ENCODE measurements at regions not wholly inside any gene's neighbourhood (a gene's known extent, or its start where the extent isn't known, plus 50 kb on each side); places are given as distances from the start of the nearest gene placed in this dataset.
"Not testable (repeated sequence)": the region's sequence is repeated elsewhere in the genome, so short reads cannot be mapped to it uniquely, and the experiment has no call there.

DNA sequence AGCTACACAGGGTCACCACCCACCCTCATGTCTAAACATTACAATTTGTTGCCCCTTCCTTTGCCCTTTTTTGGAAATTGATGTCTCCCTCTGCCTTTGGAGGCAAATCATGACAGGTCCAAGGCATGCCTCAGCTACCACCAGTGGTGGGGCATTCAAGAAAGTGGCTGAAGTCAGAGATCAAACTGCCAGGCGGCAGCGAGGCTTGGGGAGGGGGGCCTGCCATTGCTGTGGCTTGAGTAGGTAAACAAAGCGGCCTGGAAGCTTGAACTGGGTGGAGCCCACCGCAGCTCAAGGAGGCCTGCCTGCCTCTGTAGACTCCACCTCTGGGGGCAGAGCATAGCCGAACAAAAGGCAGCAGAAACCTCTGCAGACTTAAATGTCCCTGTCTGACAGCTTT lies 152.0 kb upstream of the ATP2B2 start:
- not testable (repeated sequence) for DNase-seq (ENCODE audit: low spot score)

DNA sequence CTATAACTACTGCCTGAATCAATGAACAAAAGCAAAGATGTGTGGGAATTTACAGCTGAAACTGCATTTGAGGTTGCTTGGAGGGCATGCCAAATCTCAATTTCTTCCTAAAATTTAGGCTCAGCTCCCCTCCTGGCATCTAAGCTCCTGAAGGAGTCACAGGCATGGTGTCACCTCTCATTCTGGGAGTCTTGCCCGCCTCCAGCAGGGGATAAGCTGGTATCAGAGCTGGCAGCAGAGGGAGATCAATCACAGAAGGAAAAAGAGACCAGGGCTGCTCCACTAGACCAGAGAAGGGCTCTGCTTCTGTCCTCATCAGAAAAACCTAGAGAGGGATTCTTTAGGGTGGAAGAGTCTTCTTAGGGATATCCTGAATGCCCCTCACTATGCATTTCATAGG lies 150.4 kb upstream of the SLC6A11 start:
- DNase-seq (ENCODE audit: low spot score): no peak

DNA sequence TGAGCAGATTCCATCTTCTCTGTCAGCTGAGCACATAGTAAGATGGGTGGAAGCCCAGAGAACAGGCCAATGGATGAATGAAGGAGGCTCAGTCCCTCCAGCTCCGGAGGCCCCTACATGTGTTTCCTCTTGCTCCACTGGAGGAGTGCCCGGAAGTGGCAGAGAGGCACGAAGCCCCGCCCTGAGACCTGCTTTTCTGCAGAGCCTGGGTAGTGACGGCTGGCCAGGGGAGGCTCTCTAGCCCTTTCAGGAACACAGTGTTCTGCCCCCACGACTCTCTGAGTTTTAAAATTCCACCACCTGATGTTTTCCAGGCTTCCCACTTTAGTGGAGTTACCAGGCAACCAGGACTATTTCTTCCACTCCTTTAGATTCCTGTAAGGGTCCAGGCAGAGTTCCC lies 149.4 kb upstream of the SLC6A11 start:
- DNase-seq (ENCODE audit: low spot score): no peak

DNA sequence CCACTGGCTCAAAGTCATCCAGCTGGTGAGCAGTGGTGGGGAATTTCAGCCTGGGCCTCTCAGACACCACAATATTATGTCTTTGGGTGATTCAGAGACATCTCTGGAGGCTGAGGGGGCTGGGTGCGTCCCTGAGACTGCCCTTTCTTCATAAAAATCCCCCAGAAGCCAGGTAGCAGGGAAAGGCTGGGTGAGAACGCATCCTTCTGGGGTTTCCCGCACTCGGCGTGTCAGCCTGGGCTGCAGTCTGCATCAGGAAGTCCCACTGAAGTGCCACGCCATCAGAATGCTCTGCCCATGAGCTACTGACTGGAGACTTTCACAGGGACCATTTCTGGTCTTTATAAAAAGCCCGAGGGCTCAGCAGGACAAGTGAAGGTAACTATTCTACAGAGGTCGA lies 148.8 kb upstream of the SLC6A11 start:
- DNase-seq (ENCODE audit: low spot score): no peak

DNA sequence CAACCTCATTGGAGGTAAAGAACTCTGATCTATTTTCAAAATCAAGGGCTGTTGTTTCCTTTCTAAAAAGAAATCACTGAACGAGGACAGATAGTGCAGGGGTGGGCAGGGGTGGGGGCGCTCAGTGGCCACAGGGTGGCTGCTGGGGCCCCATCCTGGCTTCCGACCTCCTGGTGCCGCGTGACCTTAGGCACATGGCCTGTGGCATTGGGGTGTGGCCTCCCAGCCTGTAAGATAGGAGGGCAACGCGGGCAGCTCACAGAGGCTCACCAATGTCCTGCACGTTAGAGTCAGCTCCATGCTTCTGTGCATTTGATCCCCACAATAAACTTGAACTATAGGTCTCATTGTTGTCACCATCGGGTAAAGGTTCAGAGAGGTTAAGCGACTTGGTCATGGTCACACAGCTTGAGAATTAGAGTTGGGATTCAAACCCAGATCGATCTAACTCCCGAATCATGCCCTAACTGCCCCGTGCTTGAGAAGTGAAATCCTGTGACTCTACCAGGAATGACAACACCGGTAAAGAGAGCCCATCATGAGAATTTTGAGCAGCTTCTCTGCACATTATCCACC lies 148.0 kb upstream of the SLC6A11 start:
- no peak for DNase-seq (ENCODE audit: low spot score)

DNA sequence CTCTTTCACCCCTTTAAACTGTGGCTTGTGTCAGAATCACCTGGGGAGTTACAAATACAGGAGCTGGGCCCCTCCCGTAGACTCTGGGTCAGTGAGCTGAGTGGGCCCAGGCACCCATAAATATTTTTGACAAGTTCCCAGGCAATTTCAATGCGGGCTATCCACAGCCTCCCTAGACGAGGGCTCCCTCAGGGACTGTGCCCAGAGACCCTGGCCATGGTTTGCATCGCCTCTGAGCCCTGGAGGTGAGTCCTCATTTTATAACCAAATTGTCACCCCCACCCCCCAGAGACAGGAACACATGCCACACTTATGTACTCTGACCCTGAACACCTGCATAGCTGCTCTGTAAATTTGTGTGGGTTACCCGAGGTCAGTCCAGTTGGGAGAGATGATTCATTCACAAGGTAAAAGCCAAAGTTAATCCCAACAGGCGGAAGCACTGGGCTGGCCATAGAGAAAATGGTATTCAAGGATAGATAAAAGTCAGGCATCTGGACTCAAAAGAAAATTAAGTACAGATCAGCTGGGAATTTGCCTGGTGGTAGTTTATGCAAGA lies 146.5 kb upstream of the SLC6A11 start:
- no peak for DNase-seq (ENCODE audit: low spot score)

DNA sequence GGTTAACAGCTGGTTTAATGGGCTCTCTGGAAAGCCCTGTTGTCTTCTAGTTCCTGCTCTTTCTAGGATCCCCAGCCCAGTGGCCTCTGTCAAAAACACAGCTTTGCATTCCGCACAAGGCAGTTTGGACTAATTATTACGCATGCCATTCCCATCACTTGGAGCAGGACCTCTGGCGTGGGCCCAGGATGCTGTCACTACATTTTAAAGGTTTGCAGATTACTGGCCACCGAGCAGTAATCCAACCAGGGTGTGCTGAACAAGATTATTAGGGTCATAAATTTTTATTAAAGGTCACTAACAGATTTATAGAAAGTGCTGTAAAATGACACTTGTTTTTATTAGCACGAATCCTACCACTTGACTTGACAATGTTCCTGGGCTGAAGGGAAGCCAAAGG lies 143.6 kb upstream of the SLC6A11 start:
- DNase-seq (ENCODE audit: low spot score): no peak

DNA sequence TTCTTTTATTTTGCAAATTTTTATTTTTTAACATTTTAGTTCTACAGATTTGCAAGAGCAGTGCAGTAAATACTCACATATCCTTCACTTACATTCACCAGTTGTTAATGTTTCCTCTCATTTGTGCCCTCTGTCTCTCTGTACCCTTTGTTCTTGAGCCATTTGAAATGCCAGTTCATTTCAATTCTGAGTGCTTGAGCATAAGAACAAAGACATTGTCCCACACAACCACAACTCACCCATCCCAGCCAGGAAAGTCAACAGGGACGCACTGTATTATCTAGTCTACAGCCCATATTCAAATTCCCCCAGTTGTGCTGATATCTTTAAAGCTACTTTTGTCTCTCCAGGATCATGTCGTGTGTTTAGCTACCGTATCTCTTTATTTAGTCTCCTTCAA lies 141.4 kb upstream of the SLC6A11 start:
- no peak for DNase-seq (ENCODE audit: low spot score)

DNA sequence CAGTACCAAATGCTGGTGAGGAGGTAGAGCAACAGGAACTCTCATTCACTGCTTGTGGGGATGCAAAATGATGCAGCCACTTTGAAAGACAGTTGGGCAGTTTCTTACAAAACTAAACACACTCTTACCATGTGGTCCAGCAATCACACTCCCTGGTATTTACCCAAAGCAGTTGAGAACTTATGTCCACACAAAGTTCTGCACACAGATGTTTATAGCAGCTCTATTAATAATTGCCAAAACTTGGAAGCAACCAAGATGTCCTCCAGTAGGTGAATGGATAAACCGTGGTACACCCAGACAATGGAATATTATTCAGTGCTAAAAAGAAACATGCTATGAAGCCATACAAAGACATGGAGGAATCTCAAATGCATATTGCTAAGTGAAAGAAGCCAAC lies 139.1 kb upstream of the SLC6A11 start:
- DNase-seq (ENCODE audit: low spot score): no peak

DNA sequence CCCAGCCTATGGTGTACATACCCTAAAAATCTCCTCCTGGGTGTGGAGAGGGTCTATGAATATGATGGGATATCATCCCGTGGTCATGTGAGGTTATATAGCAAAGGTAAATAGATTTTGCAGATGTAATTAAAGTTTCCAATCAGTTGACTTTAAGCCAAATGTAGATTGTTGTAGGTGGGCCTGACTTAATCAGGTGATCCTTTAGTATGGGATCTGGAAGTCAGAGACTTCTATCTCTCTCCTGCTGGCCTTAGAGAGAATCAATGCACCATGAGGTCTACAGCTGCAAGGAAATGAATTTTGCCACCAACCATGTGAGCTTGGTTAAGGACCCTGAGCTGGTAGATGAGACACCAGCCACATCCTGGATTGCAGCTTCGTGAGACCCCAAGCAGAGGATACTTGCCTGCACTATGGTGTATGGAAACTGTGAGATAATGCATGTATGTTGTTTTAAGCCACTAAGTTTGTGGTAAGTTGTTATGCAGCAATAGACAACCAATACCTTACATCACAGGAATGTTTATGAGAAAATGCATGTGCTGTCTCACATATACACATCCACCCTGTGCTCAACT lies 137.1 kb upstream of the SLC6A11 start:
- no peak for DNase-seq (ENCODE audit: low spot score)

DNA sequence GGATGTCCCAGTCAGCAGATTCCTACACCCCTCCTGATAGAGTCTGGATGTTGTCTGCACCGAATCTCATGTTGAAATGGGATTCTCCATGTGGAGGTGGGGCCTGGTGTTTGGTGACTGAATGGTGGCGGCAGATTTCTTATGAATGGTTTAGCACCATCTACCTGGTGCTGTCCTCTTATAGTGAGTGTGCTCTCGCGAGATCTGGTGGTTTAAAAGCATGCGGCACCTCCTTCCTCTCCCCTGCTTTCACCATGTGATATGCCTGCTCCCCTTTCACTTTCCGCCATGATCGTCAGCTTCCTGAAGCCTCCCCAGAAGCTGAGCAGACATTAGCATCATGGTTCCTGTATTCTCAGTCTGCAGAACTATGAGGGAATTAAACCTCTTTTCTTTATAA lies 135.2 kb upstream of the SLC6A11 start:
- no peak for DNase-seq (ENCODE audit: low spot score)

DNA sequence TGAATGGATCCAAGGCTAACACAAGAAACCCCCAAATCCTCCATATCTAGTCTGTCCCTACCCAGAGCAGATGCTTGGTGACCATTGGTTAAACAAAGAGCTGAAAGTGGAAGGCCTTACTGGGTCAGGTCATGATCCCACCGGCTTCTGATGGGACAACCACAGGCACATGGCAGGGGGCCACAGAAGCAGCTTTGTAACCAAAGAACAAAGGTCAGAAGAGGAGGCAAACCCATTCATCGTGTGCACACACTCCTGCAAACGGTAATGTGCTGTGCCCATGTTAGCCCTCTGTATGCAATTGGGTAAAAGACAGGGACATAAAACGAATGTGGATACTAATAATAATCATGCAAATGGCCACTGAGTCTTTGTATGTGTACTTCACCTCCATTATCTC lies 133.3 kb upstream of the SLC6A11 start:
- no peak for DNase-seq (ENCODE audit: low spot score)

DNA sequence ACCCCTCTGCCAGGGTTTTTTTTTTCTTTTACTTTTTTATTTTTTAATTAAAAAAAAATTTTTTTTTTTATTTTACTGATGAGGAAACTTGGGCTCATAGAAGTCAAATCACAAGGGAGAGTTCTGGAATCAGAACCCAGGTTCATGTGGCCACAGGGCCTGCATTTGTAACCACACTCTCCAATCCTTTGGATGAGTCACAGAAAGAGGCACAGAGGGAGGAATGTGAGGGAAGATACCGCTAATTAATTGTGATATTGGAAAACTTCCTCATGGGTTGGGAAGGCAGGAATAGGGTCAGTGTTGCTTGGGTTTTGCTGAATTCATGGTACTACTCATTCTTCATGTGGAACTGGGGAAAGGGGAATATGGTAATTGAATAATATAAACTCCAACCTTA lies 132.9 kb upstream of the SLC6A11 start:
- peak; percentile 34 for DNase-seq (ENCODE audit: low spot score)

DNA sequence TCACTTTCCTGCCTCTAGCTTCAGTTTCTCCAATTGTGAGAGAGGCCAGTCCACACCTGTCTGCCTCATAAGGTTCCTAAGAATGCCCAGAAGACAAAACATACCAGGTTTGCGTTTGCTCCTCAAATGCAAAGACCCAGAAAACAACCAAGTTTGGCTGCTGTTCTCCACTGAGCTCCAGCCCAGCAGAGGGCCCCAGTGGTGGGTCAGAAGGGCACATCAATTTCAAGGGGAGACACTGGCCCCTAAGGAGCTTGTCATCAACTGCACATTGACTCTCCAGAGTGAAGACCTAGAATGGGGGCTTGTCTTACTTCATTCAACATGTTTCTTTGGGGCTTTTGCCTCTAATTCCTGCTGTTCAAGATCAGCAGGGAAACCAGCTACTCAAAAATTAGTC lies 127.9 kb upstream of the SLC6A11 start:
- DNase-seq (ENCODE audit: low spot score): no peak

DNA sequence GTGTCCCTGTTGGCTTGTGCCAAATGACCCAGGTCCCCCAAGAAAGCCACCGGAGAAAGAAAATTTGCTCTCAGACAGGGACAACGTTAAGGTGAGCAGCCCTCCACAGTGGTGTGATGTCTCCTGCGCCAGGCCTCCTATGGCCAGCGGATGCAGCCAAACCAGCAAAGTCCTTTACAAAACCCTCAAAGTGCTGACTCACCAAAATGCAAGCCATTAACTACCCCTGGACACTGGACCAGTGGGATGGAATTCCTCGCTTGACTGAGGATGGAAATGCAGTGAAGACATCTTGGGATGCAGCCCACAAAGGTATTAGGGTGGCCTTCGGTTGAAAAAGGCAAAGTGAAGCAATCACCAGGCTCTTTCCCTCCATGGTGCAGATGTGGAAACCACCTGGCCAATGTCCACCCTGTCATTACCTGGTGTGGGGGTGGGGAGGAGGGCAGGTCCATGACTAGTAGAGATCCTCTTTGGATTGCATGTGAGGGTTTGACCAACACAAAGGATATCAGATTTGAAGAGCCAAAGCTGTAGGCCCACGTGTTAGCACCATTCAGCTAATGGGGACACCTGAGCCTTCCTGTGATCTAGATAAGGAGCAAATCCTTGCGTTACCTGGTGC lies 127.4 kb upstream of the SLC6A11 start:
- DNase-seq (ENCODE audit: low spot score): no peak

DNA sequence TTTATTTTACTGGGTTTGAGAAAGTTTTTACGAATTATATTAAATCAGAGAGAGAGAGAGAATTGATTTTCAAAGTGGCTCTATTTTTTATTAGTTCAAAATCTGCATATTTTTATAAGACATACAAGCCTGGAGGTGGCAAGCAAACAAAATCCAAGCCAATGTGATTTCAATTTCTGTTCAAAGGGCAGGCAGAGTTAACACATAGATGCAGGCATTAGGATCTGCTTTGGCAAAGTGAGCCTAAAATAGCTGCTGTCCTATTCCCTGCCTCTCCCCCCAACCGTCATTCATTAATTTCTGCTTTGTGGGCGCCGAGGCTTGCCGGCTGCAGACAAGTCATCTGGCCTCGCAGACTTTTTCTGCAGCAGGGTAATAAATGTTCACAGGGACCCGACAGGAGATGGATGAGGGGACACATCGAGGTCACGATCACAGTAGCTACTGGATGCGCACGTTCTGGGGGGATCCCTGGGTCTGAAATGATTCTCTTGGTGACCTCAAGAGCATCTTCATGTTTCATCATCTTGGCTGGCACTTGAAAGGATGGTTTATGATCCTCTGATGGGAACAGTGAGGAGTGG lies 123.9 kb upstream of the SLC6A11 start:
- DNase-seq (ENCODE audit: low spot score): no peak

DNA sequence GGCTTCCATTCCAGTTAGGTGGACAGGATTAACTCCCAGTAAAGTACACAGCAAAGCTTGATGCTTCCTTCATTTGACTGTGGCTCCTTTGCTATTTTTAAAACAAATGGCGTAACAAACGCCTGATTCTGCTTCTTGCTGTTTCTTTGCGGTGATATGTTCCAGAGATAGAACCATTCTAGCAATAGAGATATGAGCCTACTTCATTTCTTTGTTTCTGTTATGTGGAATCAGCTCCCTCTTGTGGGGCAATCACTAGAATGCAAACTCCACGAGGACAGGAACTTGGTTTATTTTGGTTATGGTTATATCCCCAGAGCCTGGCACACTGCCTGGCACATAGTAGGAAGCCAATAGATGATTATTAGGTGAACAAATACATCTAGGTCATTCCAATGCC lies 122.6 kb upstream of the SLC6A11 start:
- no peak for DNase-seq (ENCODE audit: low spot score)

DNA sequence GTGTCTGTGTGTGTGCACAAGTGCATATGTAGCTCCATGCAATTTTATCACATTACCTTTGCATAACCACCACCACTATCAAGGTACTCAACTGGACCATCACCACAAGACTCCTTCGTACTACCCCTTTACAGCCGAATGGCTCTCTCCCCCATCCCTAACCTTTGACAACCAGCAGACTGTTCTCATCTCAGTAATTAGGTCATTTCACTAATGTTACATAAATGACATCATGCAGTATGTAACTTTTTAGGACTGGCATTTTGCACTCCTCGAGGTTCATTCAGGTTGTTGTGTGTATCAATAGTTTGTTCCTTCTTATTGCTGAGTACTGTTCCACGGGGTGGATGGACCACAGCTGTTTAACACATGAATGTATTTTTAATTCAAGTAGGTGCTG lies 121.8 kb upstream of the SLC6A11 start:
- DNase-seq (ENCODE audit: low spot score): no peak

DNA sequence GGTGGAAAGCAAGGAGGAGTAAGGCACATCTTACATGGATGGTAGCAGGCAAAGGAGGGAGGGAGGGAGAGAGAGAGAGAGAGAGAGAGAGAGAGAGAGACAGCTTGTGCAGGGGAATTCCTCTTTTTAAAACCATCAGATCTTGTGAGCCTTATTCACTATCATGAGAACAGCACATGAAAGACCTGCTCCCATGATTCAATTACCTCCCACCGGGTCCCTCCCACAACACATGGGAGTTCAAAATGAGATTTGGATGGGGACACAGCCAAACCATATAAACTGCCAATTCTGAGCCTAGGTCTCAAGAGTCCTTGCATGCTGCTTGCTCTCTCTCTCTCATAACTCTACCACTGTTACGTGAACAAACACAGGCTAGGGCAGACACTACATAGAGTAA lies 120.8 kb upstream of the SLC6A11 start:
- DNase-seq (ENCODE audit: low spot score): not testable (repeated sequence)

DNA sequence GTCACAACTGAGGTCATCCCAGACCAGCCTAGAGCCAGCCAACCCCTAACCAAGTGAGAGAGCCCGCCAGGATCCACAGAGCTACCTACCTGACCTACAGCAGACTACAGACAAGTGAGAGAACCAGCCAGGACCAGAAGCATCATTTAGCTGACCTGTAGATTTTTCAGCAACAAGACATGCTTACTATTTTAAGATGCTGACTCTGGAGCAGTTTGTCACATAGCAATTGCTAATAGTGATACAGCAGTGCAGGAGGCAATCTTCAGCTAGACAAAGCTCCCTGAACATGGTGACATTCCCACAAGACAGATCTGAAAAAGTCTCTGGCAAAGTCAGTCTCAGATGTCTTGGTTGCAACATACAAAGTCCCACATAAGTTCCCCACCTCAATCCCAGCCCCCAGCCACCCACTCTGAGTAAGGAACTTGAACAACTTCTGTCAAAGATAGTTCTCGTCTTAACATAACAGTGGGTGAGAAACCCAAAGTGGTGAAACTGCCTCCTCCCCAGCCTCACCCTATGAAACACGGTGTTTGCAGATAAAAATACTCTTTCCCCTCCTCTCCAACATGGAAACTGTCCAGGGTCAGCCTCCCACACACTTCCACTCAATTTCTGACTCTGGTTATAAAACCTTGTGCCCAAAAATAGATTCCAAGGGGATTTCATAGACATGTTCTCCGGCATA lies 120.3 kb upstream of the SLC6A11 start:
- DNase-seq (ENCODE audit: low spot score): no peak

DNA sequence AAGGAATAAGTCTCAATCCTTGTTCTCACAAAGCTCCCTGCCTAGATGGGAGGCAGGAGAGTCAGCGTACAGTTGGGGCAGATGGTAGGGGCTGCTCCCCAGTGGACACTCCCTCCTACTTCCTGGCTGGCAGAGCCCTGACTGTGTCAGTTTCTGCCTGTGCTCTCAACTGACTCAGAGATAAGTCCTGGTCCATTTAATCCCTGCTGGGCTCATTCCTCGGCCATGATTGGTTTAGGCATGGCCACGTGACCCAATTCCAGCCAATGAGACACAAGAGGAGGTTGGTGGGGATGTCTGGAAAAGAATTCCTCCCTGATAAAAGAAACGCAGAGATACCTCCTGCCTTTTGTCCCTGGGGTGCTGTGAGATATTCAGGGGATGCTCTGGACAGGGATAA lies 118.1 kb upstream of the SLC6A11 start:
- peak; percentile 58 for DNase-seq (ENCODE audit: low spot score)

DNA sequence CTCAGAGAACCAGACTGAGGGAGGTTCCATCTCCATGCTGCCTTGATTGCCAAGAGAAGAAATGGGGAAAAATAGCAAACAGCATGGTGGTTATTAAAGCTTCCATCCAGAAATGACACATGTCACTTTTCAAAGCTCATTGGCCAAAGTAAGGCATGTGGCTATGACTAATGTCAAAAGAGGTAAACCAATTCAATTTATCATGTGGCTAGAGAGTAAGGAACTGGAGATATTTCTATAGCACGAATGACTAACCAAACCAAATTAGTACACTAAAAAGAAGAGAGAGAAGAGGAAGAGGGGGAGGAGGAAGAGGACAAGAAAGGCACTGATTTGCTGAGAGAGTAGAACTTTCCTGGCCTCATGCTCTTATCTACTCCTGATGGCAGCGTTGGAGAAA lies 115.2 kb upstream of the SLC6A11 start:
- no peak for DNase-seq (ENCODE audit: low spot score)
